Fibroblast of villous mesenchyme (primary cell): ENCODE measurements at regions not wholly inside any gene's neighbourhood (a gene's known extent, or its start where the extent isn't known, plus 50 kb on each side); places are given as distances from the start of the nearest gene placed in this dataset.

Experiments used
- DNase-seq: peaks from one replicate; pipeline ENCODE4 v3.0.0-alpha.2; 2010; ENCODE audit warnings: low read depth
- H3K4me3 ChIP-seq: 2 replicates; pipeline ENCODE4 v1.5.1; 2011; ENCODE audit warnings: low read depth, mild to moderate bottlenecking, low read length
- CTCF ChIP-seq: IDR thresholded peaks from 2 replicates; pipeline ENCODE4 v1.5.1; 2012; ENCODE audit warnings: low read depth, mild to moderate bottlenecking, low read length; ENCODE audit not compliant: insufficient read depth

- no peak for DNase-seq
- no peak overlapping the region for H3K4me3 ChIP-seq
- TF ChIP-seq CTCF, result no peak
These were observed 1349.5 kb downstream of the BRD1 start for GRCh38 chr22:48478124-48478523.

GRCh38 chr22:48477031-48477721, 1350.5 kb downstream of the BRD1 start:
- TF ChIP-seq CTCF, result no peak
- no peak overlapping the region for H3K4me3 ChIP-seq
- DNase-seq, result no peak

- TF ChIP-seq CTCF, result no peak
- H3K4me3 ChIP-seq, result no peak overlapping the region
- DNase-seq, result no peak
These were observed 1351.1 kb downstream of the BRD1 start for GRCh38 chr22:48476577-48476976.

- no peak for TF ChIP-seq CTCF
- no peak overlapping the region for H3K4me3 ChIP-seq
- no peak for DNase-seq
These were observed 1351.9 kb downstream of the BRD1 start for GRCh38 chr22:48475661-48476345.

- no peak for TF ChIP-seq CTCF
- DNase-seq, result no peak
These were observed 1352.8 kb downstream of the BRD1 start for GRCh38 chr22:48474881-48475280.

GRCh38 chr22:48473202-48473601, 1354.5 kb downstream of the BRD1 start:
- TF ChIP-seq CTCF, result no peak
- DNase-seq, result no peak
- H3K4me3 ChIP-seq, result no peak overlapping the region

More at GRCh38 chr22:48474881-48475280, 1352.8 kb downstream of the BRD1 start:
- H3K4me3 ChIP-seq, result no peak overlapping the region
